Keratinocyte (primary cell): ENCODE measurements at regions not wholly inside any gene's neighbourhood (a gene's known extent, or its start where the extent isn't known, plus 50 kb on each side); places are given as distances from the start of the nearest gene placed in this dataset.

Experiments
- DNase-seq: peaks from one replicate; pipeline ENCODE4 v3.0.0-alpha.2; 2011; ENCODE audit warnings: low read depth, missing footprints, low spot score
- FAIRE-seq: peaks from 2 replicates; lab custom pipeline; 2011; peaks lifted over from hg19 to GRCh38; lab: Jason Lieb, UNC
- H2AFZ ChIP-seq: 2 replicates; pipeline ENCODE4 v1.6.0; 2012; ENCODE audit warnings: low read length, control low read depth, inconsistent platforms; ENCODE audit not compliant: control insufficient read depth
- H3K27ac ChIP-seq: 2 replicates; pipeline ENCODE4 v1.5.1; 2011; ENCODE audit warnings: low read length; ENCODE audit not compliant: control insufficient read depth, insufficient read depth
- H3K27me3 ChIP-seq: 3 replicates; pipeline ENCODE4 v1.6.0; 2011; ENCODE audit warnings: low read length; ENCODE audit not compliant: control insufficient read depth, insufficient read depth; ENCODE audit errors: extremely low read depth
- H3K36me3 ChIP-seq, 2 experiments: 2 replicates in 1 of 2; 3 replicates in 1 of 2; pipeline ENCODE4 v1.5.1; 2011; ENCODE audit warnings: low read length in 2 of 2, mild to moderate bottlenecking in 1 of 2; ENCODE audit not compliant: control insufficient read depth in 2 of 2, insufficient read depth in 2 of 2; ENCODE audit errors: extremely low read depth in 1 of 2
- H3K4me1 ChIP-seq: 3 replicates; pipeline ENCODE4 v1.5.1; 2011; ENCODE audit warnings: low read length; ENCODE audit not compliant: control insufficient read depth, insufficient read depth; ENCODE audit errors: extremely low read depth
- H3K4me2 ChIP-seq: 3 replicates; pipeline ENCODE4 v1.6.0; 2011; ENCODE audit warnings: low read depth, low read length; ENCODE audit not compliant: control insufficient read depth, insufficient read depth; ENCODE audit errors: extremely low read depth
- H3K4me3 ChIP-seq, 3 experiments: fragments of 200-600 bp in 1 of 3; sonication (generic) in 1 of 3; 2 replicates in 2 of 3; 3 replicates in 1 of 3; pipeline ENCODE4 v1.5.1; 2011 to 2016; ENCODE audit warnings: low read length in 3 of 3, mild to moderate bottlenecking in 3 of 3, control low read depth in 2 of 3, inconsistent platforms in 1 of 3, low read depth in 1 of 3, mixed read lengths in 1 of 3, mixed run types in 1 of 3, moderate library complexity in 1 of 3; ENCODE audit not compliant: control insufficient read depth in 2 of 3, insufficient read depth in 2 of 3; ENCODE audit errors: extremely low read depth in 1 of 3
- H3K79me2 ChIP-seq: 2 replicates; pipeline ENCODE4 v1.6.0; 2012; ENCODE audit warnings: low read length; ENCODE audit not compliant: control insufficient read depth, insufficient read depth
- H3K9ac ChIP-seq: 3 replicates; pipeline ENCODE4 v1.6.0; 2011; ENCODE audit warnings: low read length; ENCODE audit not compliant: control insufficient read depth, insufficient read depth; ENCODE audit errors: extremely low read depth
- H3K9me1 ChIP-seq: 3 replicates; pipeline ENCODE4 v1.6.0; 2011; ENCODE audit warnings: low read length; ENCODE audit not compliant: control insufficient read depth, insufficient read depth; ENCODE audit errors: extremely low read depth
- H3K9me3 ChIP-seq: 2 replicates; pipeline ENCODE4 v1.5.1; 2012; ENCODE audit warnings: low read depth, low read length; ENCODE audit not compliant: control insufficient read depth
- H4K20me1 ChIP-seq: 3 replicates; pipeline ENCODE4 v1.6.0; 2011; ENCODE audit warnings: low read length; ENCODE audit not compliant: control insufficient read depth, insufficient read depth; ENCODE audit errors: extremely low read depth
- EZH2 ChIP-seq: IDR thresholded peaks from one replicate; pipeline ENCODE4 v1.6.1; 2012; ENCODE audit warnings: inconsistent platforms, mild to moderate bottlenecking, low read length, moderate library complexity
- dilution Hi-C: fragments of 300-500 bp; cut with MboI; formaldehyde crosslinking; loops from one replicate; pipeline ENCODE4 v1.7.0; 2020; ENCODE audit warnings: low sequenced_read_pairs; ENCODE audit not compliant: extremely low pct_ligation_motif_present
- TF ChIP-seq, protein P1 (sequence below), 3 experiments: IDR thresholded peaks in 1 of 3; conservative IDR thresholded peaks in 1 of 3; optimal IDR thresholded peaks in 1 of 3; 2 replicates in 2 of 3; 3 replicates in 1 of 3; pipeline versions ENCODE3 to v1.5.1; 2011; ENCODE audit warnings: low read length in 3 of 3, mild to moderate bottlenecking in 3 of 3, moderate library complexity in 2 of 3, control low read depth in 1 of 3, inconsistent platforms in 1 of 3; ENCODE audit not compliant: insufficient read depth in 2 of 3; ENCODE audit errors: extremely low read depth in 1 of 3

DNA sequence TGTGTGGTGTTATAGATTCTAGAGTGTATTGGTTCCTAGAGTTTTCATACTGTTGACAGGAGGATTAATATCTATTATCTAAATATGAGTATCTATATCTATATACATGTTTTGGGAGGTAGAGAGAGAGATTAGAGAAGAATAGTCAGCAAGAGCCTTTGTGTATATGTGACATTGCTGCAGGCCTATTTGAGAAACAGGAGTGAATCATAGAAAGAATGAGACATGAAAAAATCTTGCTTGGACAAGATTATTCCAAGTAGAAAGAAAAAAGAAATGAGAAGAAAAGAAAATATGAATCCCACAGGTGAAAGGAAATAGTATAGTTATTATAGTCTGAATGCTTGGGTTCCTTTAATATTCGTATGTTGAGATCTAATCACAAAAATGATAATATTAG, 720.4 kb downstream of the RERGL start:
- no peaks in the 10 kb centered on the region for H4K20me1 ChIP-seq
- no peak overlapping the region for H3K27ac ChIP-seq
- no peaks in the 10 kb centered on the region for H3K9me3 ChIP-seq
- H3K27me3 ChIP-seq, result no peaks in the 10 kb centered on the region
- dilution Hi-C loops, result no loop called here
- no peak overlapping the region for H3K9ac ChIP-seq
- H3K36me3 ChIP-seq, result no peaks in the 10 kb centered on the region
- no peaks in the 10 kb centered on the region for H3K79me2 ChIP-seq
- TF ChIP-seq EZH2, result no peak
- TF ChIP-seq, protein P1, sequence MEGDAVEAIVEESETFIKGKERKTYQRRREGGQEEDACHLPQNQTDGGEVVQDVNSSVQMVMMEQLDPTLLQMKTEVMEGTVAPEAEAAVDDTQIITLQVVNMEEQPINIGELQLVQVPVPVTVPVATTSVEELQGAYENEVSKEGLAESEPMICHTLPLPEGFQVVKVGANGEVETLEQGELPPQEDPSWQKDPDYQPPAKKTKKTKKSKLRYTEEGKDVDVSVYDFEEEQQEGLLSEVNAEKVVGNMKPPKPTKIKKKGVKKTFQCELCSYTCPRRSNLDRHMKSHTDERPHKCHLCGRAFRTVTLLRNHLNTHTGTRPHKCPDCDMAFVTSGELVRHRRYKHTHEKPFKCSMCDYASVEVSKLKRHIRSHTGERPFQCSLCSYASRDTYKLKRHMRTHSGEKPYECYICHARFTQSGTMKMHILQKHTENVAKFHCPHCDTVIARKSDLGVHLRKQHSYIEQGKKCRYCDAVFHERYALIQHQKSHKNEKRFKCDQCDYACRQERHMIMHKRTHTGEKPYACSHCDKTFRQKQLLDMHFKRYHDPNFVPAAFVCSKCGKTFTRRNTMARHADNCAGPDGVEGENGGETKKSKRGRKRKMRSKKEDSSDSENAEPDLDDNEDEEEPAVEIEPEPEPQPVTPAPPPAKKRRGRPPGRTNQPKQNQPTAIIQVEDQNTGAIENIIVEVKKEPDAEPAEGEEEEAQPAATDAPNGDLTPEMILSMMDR (optimal IDR thresholded peaks at IDR 0.05 in 1 of 3, IDR thresholded peaks at IDR 0.05 in 1 of 3, conservative IDR thresholded peaks at IDR 0.05 in 1 of 3; ENCODE audit: extremely low read depth in 1 of 3, insufficient read depth in 2 of 3, low read length in 3 of 3), result no peak
- no peak for DNase-seq
- H3K4me3 ChIP-seq, result no peak overlapping the region
- no peaks in the 10 kb centered on the region for H3K4me1 ChIP-seq
- H3K9me1 ChIP-seq, result no peaks in the 10 kb centered on the region
- no peak overlapping the region for H2AFZ ChIP-seq
- FAIRE-seq, result no peak
- no peak overlapping the region for H3K4me2 ChIP-seq

DNA sequence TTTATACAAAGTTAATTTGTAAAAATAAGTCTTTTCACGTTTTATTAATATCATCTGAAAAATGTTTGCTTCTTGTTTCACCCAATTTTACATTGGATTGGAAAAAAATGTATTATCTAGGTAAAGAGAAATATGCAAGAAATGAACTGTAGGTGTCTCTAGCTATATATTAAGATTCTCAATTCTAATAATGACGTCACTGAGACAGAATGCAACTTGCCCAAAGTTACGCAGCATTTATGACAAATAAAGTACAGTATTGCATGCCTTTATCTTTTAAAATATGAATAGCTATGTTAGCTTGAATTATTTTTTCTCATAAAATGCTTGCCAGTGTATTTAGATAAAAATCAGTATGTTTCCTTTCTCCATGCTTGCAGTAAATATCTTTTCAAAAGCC, 728.8 kb downstream of the RERGL start:
- TF ChIP-seq EZH2, result no peak
- TF ChIP-seq, protein P1 (optimal IDR thresholded peaks at IDR 0.05 in 1 of 3, IDR thresholded peaks at IDR 0.05 in 1 of 3, conservative IDR thresholded peaks at IDR 0.05 in 1 of 3; ENCODE audit: extremely low read depth in 1 of 3, insufficient read depth in 2 of 3, low read length in 3 of 3), result no peak
- Histone ChIP-seq H3K9me1 (no peaks in the 10 kb centered on the region), H3K4me1 (no peaks in the 10 kb centered on the region), H2AFZ (no peak overlapping the region), H3K4me2 (no peak overlapping the region), H3K4me3 (no peak overlapping the region), H3K9ac (no peak overlapping the region), H3K27me3 (no peaks in the 10 kb centered on the region), H3K36me3 (no peaks in the 10 kb centered on the region), H3K9me3 (no peaks in the 10 kb centered on the region), H3K27ac (no peak overlapping the region), H4K20me1 (no peaks in the 10 kb centered on the region), H3K79me2 (no peaks in the 10 kb centered on the region)
- dilution Hi-C loops, result no loop called here
- FAIRE-seq (no peak), DNase-seq (no peak)
